ENCODE measurements at regions not wholly inside any gene's neighbourhood (a gene's known extent, or its start where the extent isn't known, plus 50 kb on each side); places are given as distances from the start of the nearest gene placed in this dataset.
"Not testable (repeated sequence)": the region's sequence is repeated elsewhere in the genome, so short reads cannot be mapped to it uniquely, and the experiment has no call there.

DNA sequence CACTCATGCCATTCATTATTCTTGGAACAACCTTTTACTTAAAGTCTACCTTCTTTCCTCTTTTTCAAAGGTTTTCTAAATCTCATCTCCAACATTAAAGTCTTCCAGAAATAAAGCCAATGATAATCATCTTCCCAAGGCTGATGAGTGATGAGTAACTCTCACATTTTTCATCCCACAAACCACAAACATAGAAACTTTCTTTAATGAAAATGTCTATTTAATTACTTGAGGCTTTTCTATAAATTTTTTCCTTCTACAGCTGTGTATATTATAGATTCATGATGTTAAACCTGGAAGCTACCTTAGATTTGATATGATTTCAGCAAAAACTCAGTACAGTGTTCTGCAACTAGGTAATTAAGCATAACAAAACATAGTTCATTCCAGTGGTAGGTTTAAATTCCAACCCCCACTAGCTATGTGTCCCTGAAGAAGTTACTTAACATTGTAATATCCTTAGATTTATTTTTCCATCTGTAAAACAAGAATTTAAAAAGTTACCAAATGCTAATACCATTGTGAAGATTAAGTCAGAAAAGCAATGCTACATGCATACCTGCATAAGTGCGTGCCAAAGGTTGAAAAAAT lies 845.4 kb downstream of the KCNA4 start:
- DNase-seq (ENCODE audit: low read depth) = no peak

DNA sequence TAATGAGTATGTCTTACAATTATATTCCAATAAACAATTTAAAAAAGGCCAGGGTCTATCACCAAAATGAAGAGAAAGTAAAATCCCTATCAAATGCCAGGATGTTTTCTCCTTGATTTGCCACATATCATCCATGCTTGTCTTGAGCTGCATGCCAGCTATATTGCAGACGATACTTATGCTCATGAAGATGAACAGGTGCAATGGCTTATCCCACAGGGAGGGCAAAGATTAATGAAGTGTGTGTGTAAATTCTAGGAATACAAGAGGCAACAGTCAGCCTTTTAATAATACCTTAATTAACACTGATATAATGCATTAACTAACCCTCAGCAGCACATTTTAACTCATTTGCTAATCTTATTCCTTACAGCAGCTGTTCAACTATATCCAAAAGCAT lies 850.5 kb downstream of the KCNA4 start:
- peak; percentile 41 for DNase-seq (ENCODE audit: low read depth)

DNA sequence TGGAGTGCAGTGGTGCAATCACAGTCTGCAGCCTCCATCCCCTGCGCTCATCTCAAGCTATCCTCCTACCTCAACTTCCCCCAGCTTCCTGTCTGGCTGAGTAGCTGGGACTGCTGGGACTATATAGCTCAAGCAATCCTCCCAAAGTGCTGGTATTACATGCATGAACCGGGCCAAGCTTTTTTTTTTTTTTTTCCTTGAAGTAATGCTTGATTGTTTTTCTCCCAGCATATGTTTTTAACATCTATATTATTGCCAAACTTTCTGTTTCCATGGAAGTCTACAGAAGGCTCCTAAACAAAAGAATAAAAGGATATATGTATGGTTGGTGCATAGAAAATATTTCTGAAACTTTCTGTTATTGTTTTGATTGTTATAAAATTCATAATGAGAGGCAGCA lies 853.6 kb downstream of the KCNA4 start:
- DNase-seq (ENCODE audit: low read depth) = no peak

DNA sequence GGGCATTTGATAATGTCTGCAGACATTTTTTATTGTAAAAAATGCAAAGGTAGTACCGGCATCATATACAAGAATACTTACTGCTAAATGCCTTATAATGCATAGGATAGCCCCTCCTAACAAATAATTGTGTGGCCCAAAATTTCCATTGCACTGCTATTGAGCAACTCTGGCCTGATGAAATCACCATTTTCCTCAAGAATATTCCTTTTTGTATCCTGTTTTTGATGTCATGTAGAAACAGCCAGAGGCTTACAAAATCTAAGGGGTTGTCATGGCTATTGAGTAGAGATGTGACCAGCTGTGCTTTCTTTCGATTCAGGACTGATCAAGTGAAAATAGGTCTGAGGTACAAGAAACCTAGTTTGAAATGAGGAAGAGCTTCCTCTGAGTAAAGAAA lies 854.3 kb downstream of the KCNA4 start:
- DNase-seq (ENCODE audit: low read depth) = no peak

DNA sequence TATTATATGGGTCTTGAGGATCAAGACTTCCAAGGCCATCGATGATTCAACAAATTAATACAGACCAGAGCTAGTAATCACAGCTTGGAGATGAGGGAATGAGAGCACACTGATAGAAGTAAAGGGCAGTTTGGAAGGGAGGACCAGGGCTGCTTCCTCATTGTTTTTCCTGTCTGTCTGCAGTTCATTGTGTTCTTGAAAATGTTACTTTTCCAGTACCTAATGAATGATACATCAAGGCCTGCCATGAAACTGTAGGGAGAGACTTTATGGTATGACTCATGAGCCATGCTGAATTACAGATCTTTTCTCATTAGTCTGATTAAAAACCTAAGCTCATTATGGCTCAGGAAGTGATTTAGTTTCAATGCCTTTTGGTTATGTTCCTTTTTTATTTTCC lies 855.6 kb downstream of the KCNA4 start:
- no peak for DNase-seq (ENCODE audit: low read depth)

DNA sequence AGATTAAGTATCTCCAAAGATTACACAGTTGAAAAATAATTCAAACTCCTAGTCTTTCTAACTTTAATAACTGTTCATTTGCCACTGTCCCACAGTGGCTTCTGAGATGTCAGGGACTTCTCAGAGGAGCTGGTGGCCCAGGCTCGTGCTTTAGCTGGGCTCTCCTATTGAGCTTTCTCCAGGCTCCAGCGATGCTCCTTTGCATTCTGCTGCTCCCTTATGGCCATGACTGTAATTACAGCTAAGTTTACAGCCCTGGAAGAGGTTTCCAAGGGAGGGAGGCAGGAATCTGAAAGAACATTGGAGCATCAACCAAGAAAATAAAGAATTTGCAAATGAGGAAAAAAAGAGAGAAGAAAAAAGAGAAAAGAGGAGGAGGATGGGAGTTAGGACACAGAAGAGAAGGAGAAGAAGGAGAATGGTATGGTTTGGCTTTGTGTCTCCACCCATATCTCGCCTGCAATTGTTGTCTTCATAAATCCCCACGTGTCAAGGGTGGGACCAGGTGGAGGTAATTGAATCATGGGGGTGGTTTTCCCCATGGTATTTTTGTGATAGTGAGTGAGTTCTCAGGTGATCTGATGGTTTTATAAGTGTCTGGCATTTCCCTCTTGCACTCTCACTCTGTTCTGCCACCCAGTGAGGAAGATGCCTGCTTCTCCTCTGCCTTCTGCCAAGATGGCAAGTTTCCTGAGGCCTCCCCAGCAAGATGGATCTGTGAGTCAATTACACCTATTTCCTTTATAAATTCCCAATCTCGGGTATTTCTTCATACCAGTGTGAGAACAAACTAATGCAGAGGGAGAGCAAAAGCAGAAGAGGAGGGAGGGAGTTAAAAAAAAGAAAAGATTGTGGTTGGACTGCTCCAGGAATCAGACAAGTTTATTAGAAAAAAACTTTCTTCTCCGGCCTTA lies 857.0 kb downstream of the KCNA4 start:
- peak; percentile 83 for DNase-seq (ENCODE audit: low read depth)

DNA sequence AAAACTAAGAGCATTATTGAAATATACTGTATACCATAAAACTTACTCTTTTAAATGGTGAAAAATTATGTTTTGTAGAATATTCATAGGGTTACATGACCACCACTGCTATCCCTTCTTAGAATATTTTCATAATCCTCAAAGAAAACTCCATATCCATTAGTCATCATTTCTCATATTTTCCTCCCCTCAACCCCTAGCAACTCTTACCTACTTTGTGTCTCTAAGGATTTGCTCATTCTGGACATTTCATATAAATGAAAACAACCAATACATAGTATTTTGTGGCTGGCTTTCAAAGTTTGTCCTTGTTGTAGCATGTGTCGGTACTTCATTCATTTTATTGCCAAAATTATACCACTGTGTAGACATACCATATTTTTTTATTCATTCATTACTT lies 863.8 kb downstream of the KCNA4 start:
- DNase-seq (ENCODE audit: low read depth) = no peak

DNA sequence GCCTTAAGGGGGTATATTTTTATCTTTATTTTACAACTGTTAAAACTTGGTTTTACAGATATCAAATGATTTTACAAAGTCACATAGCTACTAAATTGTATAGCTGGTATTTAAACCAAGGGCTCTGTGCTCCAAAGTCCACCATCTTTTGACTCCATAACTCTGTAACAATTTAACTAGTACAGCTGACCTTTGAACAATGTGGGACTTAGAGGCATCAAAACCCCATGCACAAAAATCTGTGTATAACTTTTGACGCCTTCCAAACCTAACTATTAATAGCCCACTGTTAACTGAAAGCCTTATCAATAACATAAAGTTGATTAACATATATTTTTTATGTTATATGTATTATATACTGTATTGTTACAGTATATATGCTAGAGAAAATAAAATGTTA lies 874.3 kb downstream of the KCNA4 start:
- DNase-seq (ENCODE audit: low read depth) = not testable (repeated sequence)

DNA sequence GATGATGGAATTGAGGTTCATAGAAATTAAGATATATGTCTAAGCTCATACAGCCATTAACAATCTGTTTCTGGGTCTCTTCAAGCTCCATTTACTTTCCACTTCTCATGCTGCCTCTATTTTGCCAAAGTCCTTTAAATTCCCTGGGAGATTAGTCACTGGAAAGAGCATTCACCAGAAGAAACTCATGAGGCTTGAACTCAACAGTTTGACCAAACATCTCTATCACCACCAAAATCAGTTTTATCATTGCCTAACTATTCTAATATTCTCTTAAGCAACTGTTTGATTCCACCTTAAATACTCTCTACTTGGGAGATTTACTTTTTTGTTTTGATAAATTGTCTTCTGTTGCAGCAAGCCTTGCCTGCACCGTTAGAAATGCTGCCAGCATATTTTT lies 881.3 kb downstream of the KCNA4 start:
- DNase-seq (ENCODE audit: low read depth) = no peak

DNA sequence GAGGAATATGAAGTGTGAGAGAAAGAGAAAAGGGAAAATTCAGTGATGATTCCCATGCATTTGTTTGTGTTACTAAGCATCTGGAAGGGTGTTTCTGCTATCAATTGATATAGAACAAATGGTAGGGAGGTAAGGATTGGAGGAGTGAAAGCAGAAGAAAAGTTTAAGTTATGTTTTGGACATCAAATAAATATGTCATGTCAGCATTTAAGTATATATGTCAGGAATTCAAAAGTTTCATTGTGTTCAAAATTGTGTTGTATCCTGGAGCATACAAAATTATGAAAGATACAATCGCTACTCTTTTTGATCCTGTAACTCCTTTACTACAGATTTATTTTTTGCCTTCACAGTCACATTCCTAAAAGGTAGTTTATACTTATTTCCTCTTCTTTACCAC lies 885.8 kb downstream of the KCNA4 start:
- no peak for DNase-seq (ENCODE audit: low read depth)

DNA sequence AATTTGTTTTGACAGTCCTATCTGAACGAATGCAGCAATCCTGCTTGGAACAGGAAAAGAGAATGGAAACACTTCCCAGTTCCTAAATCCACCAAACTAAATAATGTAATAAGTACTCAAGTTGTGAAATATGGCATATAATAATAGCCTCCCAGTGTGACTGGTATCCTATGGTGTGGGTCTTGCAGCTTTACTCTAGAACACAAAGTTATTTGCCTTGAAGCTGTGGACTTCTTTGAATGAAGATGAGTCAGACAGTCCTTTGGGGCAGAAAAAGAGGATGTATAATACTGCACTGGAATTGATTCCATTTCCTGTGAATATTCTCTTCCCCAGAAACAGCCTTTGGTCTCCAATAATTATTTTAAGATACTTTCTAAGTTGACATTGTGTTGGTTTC lies 887.0 kb downstream of the KCNA4 start:
- no peak for DNase-seq (ENCODE audit: low read depth)

DNA sequence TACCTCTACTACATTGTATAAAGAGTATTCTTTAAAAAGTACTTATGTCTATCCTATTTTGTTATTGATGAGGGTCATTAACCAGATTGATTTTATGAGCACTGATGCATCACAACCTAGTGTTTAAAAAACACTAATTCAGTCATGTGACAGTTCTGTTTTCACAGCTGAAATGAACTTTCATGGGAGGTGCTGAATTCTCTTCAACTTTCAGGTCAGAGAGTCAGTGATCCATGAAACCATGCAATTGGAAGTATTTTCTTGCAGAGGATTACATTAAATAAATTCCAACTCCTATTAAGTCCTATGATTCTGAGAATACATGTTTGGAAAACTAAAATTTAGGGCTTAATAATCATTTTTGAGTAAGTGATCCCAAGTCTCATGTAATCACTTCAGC lies 889.4 kb downstream of the KCNA4 start:
- DNase-seq (ENCODE audit: low read depth) = no peak

DNA sequence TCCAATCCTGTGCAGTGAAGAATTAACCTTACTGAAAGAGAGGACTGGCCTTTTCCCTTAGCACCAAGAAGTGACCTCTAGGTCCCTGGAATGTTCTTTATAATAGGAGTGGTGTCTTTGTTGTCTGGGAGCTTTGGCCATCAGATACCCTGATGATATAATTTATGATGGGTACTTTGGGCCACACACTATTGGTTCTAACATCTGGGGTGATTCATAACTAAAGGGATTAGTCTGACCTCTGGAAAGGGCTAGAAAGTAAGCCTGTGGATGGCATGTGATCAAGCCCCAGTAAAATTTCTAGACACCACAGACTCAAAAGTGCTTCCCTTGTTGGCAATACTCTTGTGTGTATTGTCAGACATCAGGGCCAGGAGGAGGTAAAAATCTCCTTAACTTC lies 891.2 kb downstream of the KCNA4 start:
- peak; percentile 30 for DNase-seq (ENCODE audit: low read depth)

DNA sequence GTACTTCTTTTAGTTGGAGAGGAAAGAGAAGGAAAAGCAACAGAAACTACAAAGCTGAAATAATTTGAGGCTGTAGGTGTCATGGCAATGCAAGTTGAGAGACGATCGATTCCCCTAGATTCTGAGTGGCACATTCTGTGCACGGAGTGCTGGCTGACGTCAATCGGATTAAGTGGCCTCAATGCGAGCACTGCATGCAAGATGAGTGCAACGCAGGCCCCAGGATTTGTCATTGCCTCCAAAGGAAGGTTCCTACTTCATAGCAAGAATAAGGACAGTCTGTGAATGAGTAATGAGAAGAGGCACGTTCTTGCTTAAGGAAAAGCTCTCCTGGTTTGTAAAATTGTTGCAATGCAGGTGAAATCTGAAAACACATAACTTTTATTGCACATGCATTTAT lies 892.4 kb downstream of the KCNA4 start:
- no peak for DNase-seq (ENCODE audit: low read depth)

DNA sequence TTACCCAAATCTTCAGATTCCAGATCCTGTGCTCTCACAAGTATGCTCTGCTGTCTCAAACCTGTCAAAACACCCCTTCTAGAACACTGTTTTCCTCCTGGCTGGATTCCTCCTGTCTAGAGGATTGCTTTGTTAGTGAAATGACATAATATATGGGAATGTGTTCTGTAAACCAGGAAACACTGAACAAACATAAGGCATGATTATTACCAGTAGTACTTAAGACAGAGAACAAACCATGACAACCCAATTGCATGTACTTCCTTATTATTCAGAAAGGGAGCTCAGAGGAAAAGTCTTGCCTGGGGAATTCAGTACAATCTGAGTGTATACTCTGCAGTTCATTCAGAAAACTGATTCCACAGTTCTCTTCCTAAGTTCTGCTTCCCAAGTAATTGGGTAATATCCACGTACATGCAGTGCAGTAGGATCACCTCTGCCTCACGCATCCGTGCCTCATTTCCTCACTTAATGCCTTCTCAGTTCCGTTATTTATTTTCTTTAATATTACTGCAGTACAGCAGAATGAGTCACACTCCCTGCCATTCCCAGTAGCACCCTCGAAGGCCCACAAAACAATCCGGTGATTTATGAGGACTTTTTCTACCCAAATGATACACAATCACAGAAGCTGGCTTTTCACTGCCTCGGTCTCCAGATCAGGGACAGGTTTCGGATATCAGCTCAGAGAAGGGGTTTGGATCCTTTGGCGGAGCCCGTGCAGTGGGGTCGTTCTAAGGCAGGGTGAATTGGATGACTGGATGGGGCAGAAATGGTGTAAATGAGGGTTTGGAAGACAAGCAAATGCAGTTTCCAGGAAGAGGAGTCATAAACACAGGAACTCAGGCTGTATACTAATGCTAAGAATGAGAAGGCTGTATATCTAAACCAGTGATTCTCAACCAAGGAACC lies 896.9 kb downstream of the KCNA4 start:
- DNase-seq (ENCODE audit: low read depth) = peak; percentile 43

DNA sequence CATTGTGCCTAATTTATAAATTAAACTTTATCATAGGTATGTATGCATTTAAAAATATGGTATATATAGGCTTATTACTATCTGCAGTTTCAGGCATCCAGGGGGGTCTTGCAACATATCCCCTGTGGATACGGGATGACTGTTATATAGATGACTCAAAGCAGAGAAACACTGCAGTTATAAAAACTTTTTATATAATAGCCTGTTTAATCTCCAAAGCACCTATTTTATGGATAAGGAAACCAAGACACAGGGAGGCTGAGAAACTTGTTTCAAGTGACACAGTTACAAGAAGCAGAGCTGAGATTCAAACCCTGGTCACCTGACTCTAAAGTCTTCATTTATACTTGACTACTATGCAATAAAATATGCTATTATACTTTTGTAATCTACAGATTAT lies 897.7 kb downstream of the KCNA4 start:
- DNase-seq (ENCODE audit: low read depth) = no peak

DNA sequence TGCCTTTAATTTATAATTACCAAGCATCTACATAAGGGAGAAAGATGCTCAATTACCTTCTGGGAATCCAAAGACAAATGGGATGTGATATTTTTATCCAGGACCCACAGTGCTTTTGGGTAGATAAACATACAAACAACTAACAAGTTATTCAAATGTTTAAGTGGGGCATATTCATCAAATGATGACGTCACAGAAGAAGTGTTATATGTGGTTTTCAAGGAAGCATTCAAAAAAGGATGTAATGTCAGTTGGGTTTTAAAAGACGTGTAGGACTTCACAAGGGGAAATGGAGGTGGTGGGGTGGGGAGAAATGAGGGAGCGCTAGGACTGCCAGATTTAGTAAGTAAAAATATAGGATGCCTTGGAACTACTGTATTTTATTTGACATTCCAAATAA lies 915.9 kb downstream of the KCNA4 start:
- DNase-seq (ENCODE audit: low read depth) = no peak

DNA sequence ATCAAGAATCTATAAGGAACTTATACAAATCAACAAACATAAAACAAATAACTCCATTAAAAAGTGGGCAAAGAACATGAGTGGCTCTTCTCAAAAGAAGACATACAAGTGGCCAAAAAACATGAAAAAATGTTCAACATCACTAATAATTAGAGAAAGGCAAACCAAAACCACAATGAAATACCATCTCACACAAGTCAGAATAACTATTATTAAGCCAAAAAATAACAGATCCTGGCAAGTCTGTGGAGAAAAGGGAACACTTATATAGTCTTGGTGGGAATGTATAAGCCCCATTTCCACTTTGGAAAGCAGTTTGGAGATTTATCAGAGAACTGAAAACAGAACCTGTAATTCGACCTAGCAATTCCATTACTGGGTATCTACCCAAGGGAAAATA lies 921.0 kb downstream of the KCNA4 start:
- DNase-seq (ENCODE audit: low read depth) = no peak

DNA sequence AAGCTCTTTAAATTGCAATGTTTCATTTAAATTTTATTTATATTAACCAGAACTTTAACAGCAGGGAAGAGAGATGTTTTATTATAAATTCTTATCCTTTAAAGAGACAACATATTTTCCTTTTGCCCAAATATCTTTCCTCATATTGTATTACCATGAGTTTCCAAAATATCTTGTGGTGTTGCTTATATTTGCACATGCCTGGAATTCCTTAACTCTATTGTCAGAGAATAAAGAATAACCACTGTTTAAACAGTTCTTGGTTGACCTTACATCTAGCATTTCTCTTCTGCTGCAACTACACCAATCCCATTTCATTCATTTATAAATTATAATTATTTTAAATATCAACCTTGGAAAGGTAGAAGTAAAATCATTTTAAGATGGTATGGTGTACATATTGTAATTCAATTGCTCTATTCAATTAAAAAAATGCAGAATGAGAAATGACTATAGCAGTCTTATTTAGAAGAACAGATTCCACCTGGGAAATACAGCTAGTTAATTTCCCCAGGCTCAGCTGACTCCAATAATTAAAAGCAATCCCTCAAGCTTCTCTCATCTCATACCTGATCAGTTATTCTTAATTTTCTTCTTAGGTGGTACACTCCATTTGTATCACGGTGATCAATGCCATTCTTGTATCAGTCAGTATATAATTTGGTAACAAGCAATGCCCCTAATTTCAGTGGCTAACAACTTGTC lies 923.3 kb downstream of the KCNA4 start:
- peak; percentile 43 for DNase-seq (ENCODE audit: low read depth)

DNA sequence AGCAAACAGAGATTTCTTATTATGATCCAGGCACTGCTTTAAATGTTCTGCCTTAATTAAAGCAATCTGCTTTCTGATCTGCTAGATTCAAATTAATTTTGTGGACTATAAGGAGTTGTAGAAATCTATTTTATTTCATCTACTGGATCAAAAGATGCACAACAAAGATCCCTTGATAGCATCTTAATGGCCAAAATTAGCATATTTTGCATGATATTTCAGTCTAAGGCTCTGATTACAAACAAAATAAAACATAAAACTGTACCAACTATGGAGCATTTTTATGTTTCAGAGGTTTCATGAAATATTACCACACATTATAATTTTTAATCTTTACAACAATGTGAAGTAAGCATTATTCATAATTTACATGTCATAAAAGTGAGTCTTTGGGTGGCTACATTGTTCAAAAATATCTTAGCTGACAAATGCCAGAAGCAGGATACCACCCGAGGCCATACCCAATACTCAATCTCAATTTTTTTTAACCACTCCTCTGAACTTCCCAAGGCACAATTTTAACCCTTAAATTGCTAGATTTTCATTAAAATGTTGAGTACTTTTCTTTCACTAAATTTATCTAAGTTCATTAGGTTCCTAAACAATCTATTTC lies 929.5 kb downstream of the KCNA4 start:
- no peak for DNase-seq (ENCODE audit: low read depth)

DNA sequence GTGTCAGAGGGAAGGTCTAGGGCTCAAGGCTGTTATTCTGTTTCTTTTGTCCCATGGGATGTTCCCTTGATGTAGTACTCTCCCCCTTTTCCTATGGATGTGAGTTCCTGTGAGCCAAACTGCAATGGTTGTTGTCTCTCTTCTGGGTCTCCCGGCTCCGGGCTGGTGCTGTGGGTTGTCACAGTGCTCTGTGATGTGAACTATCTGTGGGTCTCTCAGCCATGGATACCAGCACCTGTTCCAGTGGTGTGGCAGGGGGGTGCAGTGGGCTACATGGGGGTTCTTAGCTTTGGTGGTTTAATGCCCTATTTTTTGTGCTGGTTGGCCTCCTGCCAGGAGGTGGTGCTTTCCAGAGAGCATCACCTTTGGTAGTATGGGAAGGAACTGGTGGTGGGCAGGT lies 941.1 kb downstream of the KCNA4 start:
- no peak for DNase-seq (ENCODE audit: low read depth)
